GM13977 (cell line): ENCODE measurements at regions not wholly inside any gene's neighbourhood (a gene's known extent, or its start where the extent isn't known, plus 50 kb on each side); places are given as distances from the start of the nearest gene placed in this dataset.

Source experiments
- DNase-seq: peaks from one replicate; pipeline ENCODE4 v3.0.0; 2012; ENCODE audit warnings: low spot score
- in situ Hi-C: fragments of 300-500 bp; cut with MboI; formaldehyde crosslinking; loops from one replicate; pipeline ENCODE4 v1.12.0; 2022; ENCODE audit warnings: low sequenced_read_pairs, low pct_unique_long_range_greater_than_20kb, mixed read lengths, inconsistent platforms; ENCODE audit not compliant: unreplicated experiment
- TF ChIP-seq, protein P1 (sequence below): IDR thresholded peaks from 2 replicates; pipeline ENCODE4 v1.5.1; 2012; ENCODE audit warnings: mild to moderate bottlenecking, control low read depth; ENCODE audit not compliant: insufficient read depth; ENCODE audit errors: extremely low read depth, missing control alignments

DNA sequence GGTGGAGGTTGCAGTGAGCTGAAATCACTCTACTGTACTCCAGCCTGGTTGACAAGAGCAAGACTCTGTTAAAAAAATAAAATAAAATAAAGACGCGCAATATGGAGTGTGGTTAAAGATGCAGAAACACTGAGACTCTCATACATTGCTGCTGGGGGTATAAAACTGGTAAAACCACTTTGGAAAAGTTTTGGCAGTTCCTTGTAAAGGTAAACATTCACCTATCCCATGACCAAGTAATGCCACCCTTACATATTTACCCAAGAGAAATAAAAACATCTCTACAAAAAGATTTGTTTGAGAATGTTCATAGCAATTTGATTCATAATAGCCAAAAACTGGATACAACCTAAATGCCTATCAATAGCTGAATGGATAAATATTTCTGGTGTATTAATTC lies 398.5 kb downstream of the PDCD6IP start:
- in situ Hi-C loops: no loop called here
- DNase-seq: no peak
- TF ChIP-seq, protein P1, sequence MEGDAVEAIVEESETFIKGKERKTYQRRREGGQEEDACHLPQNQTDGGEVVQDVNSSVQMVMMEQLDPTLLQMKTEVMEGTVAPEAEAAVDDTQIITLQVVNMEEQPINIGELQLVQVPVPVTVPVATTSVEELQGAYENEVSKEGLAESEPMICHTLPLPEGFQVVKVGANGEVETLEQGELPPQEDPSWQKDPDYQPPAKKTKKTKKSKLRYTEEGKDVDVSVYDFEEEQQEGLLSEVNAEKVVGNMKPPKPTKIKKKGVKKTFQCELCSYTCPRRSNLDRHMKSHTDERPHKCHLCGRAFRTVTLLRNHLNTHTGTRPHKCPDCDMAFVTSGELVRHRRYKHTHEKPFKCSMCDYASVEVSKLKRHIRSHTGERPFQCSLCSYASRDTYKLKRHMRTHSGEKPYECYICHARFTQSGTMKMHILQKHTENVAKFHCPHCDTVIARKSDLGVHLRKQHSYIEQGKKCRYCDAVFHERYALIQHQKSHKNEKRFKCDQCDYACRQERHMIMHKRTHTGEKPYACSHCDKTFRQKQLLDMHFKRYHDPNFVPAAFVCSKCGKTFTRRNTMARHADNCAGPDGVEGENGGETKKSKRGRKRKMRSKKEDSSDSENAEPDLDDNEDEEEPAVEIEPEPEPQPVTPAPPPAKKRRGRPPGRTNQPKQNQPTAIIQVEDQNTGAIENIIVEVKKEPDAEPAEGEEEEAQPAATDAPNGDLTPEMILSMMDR: no peak

DNA sequence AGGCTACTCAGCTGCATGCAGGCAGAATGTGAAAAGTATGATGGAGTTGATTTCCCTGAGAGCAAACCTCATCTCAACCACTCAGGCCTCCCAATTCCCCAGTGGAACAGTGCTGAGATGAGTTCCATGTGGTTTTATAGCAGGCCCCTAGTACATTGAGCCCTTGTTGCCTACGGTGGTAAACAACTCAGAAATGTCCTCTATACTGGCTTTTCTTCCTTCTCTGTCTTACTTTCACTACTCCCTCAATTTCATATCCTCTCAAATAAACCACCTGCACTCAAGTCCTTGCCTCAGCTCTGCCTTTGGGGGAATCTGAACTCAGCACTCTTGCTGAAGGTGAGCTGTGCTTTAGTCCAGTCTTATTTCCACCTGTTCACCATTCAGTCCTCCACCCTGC lies 399.9 kb downstream of the PDCD6IP start:
- in situ Hi-C loops: no loop called here
- TF ChIP-seq, protein P1: no peak
- no peak for DNase-seq

DNA sequence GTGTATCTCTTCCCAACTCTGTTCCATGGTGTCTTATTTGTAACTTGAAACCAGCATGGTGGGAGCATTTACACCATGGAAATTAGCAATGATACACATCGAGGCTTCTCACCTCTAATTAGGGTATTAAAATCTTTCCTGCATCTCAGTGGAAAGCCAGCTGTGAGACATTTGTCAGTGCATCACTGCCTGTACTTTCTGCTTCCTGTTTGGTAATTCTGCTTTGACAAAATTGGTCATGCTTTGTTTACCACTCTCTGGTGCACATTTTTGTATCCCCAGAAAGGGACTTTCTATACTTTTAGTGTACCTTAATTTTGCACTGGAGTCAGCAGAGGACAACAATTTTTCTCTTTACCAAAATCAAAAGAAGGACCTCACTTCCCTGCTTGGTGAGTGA lies 402.1 kb downstream of the PDCD6IP start:
- DNase-seq: no peak
- in situ Hi-C loops: no loop called here
- TF ChIP-seq, protein P1: no peak

DNA sequence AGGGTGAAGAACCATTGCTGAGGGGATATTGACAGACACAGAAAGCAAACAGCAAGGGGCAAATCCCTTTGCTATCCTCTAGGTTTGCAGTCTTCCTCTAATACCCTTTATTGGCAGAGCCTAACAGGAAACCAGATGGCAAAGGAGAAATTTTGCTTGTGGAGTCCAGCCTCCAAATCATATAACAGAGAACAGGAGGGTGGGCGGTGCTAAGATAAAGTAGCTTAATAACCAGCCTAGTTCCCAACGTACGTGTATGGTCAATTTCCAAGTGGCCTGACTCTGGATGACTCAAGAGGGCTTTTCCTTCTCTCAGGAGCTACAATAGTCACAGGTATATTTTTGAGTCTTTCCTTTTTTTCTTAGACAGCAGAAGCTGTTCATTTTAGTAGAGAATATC lies 404.5 kb downstream of the PDCD6IP start:
- TF ChIP-seq, protein P1: no peak
- no peak for DNase-seq
- in situ Hi-C loops: no loop called here

DNA sequence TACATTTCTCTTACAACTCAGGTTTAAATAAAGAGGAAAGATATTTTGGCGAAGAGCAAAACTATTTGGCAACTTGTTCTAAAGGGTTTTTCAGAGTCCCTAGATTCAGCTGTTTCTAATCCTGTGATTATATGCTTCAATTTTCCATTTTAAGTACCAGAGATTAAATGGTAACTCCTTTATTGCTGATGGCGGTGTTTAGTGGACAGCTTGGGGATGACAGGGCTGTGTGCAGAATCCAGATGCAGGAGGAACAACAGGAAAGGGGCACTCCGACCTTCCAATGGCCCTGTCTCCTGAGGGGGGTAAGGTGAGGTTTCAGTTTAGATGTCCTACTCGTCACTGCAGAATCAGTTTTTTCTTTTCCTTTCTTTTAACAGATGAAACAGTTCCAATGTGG lies 405.0 kb downstream of the PDCD6IP start:
- TF ChIP-seq, protein P1: no peak
- in situ Hi-C loops: no loop called here
- DNase-seq: no peak

DNA sequence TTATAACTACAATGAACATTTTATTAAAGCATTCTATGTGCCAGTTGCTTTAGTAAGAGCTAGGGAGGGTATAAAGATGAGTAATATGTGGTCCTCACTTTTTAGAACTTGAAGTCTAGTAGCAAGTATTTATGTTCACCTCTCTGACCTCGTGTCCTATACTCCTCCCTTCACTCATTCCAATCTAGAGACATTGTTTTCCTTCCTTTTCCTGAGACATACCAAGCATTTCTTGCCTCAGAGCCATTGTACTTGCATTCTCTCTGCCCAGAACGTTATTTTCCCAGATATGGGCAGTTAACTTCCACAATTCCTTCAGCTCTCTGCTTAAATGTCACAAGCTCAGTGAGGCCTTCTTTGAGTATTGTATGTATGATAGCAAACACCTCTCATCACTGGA lies 408.6 kb downstream of the PDCD6IP start:
- DNase-seq: no peak
- TF ChIP-seq, protein P1: no peak
- in situ Hi-C loops: no loop called here

DNA sequence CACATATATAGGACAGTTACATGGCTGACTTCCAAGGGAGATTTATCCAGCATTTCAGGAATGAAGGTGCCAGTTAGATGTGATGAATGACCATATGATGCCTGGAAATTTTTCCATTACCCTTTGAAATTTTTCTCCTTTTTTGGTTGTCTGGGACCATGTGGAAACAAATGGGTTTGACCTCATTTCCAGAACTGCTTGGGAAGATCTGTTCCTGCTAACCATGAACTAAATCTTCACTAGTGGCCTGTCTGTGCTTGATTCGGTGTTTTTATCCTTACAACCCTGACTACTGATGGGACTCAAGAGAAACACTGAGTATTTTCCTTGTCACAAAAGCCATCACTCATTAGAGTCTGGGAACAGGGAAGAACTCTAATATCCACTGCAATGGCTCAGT lies 409.4 kb downstream of the PDCD6IP start:
- TF ChIP-seq, protein P1: no peak
- in situ Hi-C loops: no loop called here
- no peak for DNase-seq
